ENCODE measurements at regions not wholly inside any gene's neighbourhood (a gene's known extent, or its start where the extent isn't known, plus 50 kb on each side); places are given as distances from the start of the nearest gene placed in this dataset.

DNA sequence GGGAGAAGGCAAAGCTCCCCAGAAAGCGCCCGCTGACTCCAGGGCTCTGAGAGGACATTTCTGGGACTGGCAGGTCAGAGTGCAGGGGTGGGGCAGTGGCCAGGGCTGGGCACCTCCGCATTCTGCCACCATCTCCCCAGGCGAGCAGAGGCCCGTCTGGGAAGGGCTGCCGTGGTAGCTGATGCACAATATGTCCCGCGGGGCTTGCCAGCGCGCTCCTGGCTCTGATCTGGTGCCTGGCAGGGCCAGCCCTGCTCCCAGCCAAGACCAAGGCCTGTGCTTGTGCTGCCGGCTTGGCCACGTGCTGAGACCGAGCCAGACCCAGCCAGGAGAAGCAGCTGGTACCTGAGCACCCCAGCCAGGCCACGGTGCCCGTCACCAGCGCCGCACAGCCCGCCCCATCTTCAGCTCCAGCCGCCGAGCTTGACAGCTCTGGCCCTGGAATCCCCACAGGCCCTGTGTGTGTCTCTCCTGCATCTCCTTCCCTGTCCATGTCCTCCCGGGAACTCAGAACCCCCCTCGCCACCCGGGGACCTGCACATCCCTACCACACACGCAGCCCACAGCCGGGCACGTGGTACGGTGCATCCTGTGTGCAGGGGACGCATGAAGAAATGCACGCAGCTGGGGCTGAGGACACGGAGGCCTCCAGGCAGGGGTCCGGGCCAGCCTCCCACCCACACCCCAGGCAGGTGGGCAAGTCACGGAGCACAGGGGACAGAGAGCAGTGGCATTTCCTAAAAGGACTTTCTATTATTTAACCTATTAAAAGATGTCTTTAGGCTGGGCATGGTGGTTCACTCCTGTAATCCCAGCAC, 68.6 kb upstream of the C14orf180 start:
- DNase-seq (ENCODE audit: low read depth in 2 of 2), result no peak

DNA sequence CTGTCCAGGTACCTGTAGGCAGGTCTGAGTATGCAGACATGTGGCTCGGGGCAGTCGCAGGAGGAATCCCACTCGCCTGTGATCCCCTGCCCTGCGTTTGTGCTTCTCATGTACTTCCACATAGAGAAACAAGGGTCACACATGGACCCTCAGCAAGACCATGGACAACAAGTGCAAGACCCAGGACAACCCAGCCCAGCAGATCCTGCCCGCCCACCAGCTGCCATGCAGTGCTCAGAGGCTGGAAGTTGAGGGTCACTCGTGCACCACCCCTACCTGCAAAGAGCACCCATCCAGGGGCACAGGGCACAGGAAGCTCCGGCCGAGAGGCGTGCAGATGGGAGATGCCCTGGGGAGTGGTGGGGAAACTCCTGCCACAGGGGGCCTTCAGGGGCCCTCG, 67.5 kb upstream of the C14orf180 start:
- no peak for DNase-seq (ENCODE audit: low read depth in 2 of 2)

DNA sequence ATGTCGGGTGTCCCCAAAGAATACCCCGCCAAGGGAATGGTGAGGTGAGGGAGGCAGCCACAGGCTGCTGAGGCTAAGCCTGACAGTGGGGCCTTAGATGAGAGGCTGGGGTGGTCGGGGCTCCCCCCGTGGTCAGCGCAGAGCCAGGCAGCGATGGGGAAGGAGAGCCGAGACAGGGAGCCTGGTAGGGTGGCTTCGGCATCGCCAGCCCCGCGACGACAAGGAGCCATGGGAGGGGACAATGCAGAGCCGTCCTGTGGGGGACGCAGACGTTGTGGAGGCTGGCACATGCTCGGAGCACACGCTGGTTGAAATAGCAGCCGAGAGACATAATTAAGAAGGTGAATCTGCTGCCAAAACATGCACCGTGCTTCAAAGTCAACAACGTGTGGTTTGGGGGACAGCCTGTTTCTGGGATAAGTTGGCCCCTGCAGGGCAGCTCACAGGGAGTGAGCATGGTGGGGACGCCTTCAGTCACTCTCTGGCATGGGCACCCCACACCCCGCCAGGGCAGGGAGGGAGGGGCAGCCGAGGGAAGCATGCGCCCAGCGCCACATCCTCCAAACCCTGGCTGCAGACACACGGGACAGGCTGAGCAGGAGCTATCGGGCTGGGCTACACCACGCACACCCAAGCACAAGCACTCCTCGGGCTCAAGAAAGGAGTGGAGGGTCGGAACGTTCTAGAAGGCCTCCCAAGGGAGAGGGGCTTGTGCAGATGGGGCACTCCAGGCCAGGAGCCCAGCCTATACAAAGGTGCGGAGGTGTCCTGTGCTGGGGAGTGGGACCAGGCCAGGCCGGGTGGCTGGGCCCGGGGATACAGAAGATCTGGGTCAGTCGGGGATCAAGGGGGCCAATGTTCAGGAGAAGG, 66.6 kb upstream of the C14orf180 start:
- DNase-seq (ENCODE audit: low read depth in 2 of 2), result no peak

DNA sequence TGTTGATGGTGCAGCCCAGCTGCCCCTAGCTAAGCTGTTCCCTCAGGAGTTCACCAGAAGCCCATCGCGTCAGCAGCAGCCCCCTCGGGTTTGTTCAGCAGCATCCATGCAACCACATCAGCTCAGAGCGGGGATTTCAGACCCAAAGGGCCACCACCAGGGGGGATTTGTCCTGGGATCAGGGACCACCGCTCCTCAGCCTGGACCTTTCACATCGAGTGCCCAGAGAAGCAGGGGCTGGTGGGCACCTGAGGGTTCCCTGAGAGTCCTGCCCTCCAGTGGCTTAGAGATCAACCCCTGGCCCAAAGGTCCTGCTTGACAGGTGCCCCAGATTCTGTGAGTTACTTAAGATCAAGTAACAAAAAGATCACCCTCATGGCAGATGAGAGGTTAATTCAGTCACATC, 65.9 kb upstream of the C14orf180 start:
- DNase-seq (ENCODE audit: low read depth in 2 of 2), result no peak

DNA sequence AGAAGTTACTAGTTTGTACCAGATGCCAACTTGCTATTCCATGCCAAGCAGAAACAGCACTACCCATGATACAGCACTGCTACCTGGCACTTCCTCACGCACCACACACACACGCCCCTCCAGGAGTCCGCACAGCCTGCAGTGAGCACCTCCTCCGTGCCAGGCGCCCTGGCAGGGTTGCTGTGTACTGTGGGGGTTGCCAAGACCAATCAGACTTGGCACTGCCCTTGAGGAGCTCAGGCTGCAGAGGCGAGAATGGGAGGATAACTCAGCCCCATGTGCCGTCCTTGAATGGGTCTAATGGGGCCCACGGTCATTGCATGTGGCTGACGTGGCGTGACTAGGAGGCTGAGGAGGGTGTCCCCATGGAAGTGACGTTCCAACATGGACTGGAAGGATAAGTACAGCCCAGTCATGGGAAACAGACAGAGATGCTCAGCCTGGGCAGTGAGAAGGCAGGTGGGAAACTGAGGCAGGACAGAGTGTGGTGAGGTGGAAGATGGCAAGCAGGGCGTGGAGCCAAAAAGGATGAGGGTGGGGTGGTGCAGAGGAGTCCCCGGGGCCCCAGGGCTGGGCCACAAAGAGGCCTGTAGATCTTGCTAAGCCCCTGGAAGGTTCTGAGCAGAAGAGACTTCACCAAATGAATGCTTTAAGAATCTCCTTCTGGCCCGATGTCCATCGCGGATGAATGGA, 65.3 kb upstream of the C14orf180 start:
- DNase-seq (ENCODE audit: low read depth in 2 of 2), result no peak

DNA sequence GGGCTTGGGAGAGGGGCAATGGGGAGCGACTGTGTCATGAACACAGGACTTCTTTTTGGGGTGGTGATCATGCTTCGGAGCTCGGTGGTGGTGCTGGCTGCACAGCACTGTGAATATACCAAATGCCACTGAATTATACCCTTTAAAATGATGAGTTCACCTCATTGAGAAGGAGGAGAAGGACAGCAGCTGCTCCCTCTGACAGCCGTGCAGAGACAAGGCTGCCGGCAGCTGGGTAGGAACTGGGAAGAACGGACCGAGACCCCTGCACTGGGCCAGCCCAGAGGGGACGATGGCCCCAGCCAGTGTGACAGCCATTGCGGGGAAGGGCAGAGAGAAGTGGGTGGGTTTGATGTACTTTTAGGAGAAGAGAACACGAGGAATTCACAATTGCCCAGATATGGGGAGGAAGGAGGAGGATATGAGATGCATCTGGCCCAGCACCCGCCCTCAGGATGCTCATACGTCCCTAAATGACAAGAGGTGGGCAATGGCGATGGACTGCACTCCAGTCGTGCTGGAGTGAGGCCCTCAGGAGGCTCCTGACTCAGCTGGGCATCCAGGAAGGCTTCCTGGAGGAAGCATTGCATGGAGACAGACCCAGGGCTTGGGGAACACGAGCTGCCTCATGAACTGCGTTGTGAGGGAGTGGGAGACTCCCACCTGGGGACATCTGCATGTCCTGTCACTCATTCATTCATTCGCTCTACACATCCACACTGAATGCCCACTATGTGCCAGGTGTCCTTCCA, 64.3 kb upstream of the C14orf180 start:
- no peak for DNase-seq (ENCODE audit: low read depth in 2 of 2)

DNA sequence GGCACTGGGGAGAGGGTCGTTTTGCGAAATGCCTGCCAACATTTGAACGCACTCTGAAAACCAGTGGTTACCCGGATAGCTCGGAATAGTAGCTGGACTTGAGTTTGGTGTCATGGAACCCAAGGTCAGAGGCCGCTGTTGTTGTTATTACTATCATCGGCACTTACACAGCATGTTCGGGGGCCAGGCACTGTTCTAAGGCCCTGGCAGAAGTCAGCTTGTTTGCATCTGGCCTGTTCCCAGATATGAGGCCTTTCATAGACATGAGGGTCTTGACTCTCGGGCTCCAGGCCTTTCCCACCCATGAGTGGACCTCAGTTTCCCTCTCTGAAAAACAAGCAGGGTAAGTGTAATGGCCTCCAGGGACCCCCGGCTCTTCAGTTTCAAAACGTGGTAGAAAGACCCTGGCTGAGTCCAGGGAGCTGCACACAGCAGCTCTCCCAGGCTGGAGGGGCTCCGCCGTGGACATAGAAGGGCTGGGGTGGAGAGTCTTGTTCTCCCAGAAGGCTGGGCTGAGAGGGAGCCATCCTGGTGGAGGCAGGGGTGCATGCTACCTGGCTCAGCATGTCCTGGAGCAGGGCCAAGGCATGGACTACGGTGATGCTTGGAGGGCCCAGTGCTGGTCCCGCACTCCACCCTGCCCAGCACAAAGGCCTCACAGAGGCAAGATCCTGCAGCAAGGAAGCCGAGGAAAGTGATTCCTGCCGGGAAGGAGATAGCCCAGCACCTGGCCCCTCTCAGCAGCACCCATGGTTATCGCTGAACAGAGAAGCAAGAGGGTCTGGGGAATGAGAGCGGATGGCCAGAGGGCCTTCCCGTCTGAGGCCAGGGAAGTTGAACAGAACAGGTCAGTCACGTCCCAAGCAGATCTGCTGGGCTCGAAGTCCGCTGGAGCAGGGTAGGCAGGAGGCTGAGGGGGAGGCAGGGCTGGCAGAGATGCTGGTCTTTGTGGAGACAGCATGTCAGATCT, 63.5 kb upstream of the C14orf180 start:
- DNase-seq (ENCODE audit: low read depth in 2 of 2), result no peak

DNA sequence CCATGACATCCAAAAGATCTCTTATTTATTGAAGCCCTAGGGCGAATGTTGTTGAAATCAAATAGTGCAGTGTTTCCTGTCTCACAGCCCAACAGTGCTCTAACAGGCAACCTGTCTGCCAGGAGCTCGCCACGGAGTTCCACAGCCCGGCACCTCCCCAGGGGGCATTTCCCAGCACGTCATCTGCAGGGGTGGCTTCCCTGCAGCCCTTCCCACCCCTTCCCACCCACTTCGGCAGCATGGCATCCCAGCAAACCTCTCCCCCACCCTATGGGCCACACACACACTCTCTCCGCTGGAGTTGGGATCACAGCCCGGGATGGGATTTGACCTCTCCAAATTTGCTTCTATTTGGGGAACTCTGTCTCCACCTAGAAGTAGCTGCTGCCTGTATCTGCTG, 62.7 kb upstream of the C14orf180 start:
- DNase-seq (ENCODE audit: low read depth in 2 of 2), result no peak

DNA sequence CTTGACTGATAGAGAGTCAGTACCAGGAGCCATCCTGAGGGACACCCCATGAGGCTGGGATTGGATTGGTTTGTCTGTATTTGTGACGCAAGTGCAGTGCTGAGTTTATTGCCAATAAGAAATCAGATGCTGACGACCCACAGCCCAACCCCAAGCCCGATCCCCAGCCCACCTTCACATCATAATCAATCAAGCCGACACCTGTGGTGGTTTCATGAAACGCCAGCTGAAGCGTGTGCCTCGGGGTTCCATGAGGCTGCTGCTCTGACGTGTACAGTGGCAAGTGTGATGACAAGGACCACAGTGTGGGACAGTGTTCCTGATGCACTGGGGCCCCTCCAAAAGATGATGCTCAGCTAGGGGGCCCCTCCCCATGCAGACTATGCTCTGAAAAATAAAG, 62.1 kb upstream of the C14orf180 start:
- no peak for DNase-seq (ENCODE audit: low read depth in 2 of 2)

DNA sequence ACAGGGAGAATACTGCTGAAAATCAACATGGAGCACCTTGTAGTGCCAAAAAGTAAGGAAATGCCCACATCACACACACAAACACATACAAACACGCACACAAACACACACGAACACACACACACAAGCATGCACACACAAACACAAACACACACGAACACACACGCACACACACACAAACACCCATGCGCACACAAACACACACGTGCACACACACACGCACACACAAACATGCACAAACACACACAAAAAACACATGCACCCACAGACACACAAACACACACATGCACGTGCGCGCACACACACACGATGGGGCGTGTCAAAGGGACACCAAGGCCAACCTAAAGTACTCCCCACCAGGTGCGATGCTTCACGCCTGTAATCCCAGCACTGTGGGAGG, 61.7 kb upstream of the C14orf180 start:
- no peak for DNase-seq (ENCODE audit: low read depth in 2 of 2)

DNA sequence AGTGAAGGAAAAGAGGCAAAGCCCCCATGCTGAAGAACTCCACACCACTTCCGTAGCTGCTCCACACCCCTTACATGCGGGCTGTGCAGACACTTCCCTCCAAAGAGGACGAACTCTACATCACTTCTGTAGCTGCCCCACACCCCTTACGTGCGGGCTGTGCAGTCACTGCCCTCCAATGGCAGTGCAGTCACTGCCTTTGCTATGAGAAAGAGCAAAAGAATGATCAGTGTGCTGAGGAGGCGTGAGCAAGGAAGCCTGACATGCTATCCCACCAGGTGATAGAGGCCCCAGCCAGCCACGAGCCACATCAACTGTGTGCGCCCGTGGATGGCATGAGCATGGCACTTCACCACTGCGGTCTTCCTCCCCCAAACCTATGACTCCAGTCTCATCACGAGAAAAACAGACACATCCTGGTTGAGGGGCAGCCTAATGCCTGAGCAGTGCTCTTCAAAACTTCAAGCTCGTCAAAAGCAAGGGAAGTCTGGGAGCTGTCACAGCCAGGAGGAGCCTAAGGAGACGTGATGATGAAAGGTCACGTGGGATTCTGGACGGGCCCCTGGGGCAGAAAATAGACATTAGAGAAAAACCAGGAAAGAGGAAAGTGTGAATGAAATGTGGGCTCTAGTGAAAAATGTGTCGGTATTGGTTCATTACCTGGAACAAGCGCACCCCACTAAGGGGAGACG, 60.8 kb upstream of the C14orf180 start:
- DNase-seq (ENCODE audit: low read depth in 2 of 2), result no peak

DNA sequence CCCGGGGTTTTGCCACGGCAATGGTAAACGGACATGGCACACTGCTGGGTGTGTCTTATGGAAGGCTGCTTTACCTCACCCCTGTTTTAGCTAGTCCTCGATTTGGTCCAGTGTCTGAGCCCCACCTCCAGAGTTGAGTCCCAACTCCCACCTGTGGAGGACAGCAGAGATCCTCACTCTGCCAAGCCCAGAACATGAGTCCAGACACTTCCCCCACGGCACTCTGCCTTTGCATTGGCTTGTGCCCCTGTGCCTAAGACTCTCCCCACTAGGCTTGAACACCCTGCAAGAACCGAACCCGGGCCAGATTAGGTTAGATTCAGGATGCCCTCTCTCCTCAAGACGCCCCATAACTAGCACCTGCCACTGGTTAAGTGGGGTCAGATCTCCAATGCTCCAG, 59.8 kb upstream of the C14orf180 start:
- DNase-seq (ENCODE audit: low read depth in 2 of 2), result no peak

DNA sequence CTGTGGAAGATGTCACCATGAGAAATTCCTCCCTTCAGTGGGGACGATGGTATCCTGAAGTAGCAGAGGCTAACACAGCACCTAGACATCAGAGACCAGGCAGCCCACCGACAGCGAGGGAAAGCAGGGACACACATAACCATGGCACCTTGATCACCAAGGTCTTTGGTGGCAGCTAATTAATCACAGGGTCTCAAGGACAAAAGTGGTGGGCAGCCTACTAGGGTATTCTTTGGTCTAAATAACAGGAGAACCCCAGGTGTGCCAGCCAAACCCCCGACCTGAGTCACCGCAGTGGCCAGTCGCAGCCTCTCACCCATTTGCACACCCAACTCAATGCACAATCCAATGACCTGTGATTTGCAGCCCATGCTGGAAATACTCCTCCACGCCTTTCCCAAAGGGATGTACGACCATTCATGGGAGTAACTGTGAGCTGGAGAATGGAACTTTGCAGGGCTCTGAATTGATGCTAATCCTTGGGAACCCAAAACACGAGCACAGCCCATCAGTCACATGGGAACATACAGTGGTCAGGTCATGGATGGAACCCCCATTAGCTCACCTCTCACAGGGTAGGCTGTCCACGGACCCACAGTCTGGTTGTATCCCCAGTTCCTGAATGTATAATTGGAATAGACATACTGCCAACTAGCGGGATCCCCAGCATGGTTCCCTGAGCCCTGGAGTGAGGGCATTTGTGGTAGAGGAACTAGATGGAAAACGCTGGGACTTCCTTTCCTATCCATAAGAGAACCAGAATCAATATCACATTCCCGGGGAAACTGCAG, 58.7 kb upstream of the C14orf180 start:
- no peak for DNase-seq (ENCODE audit: low read depth in 2 of 2)

DNA sequence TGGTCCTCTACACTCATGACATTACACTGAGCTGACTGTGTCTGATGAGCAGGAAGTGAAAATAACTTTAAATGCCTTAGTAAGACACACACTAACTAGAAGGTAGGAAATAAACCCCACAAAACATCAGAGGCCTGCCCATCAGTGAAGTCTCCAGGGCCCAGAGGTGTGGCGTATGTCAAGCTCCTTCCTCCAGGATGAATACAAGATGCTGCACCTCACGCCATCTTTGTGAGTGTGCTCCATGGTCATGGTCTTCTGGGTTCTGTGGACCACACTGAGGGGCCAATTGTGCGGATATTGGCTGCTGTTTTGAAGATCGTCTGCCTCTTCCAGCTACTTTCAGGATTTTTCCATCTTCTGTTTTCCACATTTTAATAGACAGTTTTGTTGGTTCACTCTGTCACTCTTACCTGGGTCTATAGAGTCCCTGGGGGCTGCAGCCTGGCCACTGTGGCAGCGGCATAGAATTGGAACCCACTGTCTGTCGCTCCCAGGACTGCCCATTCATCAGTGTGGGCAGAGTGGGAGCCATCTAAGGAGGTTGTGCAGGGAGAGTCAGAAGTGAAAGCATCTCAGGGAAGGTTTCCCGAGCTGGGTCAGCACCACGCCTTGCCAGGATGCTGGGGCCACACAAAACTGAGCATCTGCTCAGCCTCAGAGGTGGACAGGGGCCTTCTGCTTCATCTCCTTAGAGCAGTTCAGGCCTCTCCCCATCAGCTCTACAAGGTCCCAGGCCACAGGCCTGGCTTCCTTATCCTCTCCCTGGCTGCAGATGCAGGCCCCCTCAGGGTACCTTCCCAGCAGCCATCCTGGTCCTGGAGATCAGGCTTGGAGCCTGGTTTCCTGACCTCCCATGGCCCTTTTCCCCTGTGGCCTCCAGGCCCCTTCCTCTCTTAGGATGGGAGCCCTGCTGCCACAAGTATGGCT, 57.5 kb upstream of the C14orf180 start:
- no peak for DNase-seq (ENCODE audit: low read depth in 2 of 2)

DNA sequence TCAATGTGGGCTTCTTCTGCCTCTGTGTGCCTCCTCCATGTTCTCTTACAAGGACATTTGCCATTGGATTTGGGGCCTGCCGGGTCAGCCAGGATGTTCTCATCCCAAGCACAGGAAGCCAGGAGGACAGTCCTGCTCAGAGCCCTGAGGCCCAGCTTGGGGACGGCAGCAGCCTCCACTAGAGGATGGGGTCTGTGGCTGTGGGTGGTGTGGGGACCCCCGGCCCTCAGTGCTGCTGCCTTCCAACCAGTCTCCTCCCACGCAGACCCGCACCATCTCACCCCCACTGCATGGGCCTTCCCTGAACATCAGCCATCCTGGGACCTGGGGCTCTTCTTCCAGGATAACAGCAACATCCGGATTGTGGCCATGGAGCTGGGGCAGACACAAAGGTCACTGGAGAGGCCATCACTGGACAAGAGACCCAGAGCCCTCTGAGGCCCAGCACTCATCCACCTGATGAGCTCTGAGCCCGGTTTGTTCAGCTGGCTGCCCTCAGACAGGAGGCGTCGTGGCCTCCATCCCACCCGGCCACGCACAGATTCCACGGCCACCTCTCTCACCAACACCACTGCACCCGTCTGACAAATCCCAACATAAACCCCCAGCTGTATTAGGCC, 56.5 kb upstream of the C14orf180 start:
- DNase-seq (ENCODE audit: low read depth in 2 of 2), result no peak

DNA sequence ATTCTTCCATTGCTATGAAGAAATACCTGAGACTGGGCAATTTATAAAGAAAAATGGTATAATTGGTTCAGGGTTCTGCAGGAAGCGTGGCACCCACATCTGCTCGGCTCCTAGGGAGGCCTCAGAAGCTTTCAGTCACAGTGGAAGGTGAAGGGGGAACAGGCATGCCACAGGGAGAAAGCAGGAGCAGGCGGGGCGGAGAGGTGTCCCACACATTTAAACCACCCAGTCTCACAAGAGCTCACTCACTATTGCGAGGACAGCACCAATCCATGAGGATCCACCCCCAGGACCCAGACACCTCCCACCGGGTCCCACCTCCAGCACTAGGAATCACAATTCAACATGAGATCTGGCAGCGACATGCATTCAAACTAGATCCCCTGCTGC, 56.0 kb upstream of the C14orf180 start:
- DNase-seq (ENCODE audit: low read depth in 2 of 2), result no peak

DNA sequence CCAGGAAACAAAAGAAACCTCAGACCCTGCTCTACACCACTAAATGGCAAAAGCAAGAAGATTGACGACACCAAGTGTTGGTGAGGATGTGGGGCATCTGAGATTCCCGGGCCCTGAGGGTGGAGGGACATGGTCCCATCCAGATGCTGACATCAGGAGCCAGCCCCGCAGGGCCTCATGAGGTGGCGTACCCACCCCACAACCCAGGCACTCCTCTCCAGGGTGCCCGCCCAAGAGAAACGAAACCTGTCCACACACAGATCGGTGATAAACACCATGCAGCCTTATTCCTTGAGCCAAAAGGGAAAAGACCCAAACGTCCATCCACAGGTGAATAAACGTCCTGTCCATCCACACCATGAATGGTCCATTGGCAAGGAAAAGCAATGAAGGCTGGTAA, 54.8 kb upstream of the C14orf180 start:
- DNase-seq (ENCODE audit: low read depth in 2 of 2), result no peak

Measured in dermis microvascular lymphatic vessel endothelial cell (primary cell).